Kidney capillary endothelial cell (primary cell): ENCODE measurements at regions not wholly inside any gene's neighbourhood (a gene's known extent, or its start where the extent isn't known, plus 50 kb on each side); places are given as distances from the start of the nearest gene placed in this dataset.
"Not testable (repeated sequence)": the region's sequence is repeated elsewhere in the genome, so short reads cannot be mapped to it uniquely, and the experiment has no call there.

ENCODE experiments used
- DNase-seq: peaks from one replicate; pipeline ENCODE4 v3.0.0-alpha.2; 2018; ENCODE audit warnings: low spot score

DNA sequence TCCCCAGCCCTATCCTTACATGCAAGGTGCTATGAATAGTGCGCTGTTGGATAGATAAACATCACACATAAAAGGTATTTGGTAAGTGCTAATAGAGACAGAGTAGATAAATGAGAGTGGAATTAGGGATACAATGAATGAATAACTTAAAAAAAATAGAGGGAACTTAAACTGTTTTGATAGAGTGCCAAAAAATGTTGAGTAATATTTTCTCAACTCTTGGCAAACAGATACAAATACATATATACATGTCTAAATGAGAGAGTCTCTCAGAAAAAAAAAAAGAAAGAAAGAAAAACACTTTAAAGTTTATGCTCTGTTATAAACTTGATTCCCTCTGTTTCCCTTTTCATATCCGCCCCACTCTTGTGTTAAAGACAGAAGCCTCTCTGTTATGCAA is 667.4 kb downstream of the ROBO2 start:
- no peak for DNase-seq

DNA sequence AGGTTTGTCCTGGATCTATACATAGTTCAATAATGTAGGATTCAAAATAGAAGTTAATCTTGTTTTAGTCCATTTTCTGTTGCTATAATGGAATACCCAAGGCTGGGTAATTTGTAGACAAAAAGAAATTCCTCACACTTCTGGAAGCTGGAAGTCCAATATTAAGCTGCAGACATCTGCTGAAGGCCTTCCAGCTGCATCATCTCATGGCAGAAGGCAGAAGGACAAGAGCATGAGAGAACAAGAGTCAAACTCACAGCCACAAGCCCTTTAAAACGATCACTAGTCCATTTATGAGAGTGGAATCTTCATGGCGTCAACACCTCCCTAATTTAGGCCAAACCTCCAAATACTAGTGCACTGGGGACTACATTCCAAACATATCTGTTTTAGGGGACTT is 669.3 kb downstream of the ROBO2 start:
- no peak for DNase-seq

DNA sequence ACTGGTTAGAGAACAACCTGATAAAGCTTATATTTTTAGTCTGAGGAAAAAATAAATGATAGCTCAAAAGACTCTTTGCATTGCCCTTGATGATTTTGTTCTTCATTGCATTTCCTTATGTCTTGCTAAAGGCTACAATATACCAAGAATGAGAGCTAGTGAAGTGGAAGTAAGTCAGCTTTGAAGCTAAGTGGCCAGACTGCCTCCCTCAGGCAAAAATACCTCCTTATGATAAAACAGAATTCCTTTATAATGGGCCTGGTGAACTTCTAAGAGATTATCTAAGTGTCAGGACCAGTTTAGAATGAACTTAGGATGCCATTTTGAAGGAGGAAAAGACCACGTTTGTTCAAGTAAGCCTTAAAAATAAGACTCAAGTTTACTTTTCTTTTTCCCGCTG is 678.4 kb downstream of the ROBO2 start:
- DNase-seq = no peak

DNA sequence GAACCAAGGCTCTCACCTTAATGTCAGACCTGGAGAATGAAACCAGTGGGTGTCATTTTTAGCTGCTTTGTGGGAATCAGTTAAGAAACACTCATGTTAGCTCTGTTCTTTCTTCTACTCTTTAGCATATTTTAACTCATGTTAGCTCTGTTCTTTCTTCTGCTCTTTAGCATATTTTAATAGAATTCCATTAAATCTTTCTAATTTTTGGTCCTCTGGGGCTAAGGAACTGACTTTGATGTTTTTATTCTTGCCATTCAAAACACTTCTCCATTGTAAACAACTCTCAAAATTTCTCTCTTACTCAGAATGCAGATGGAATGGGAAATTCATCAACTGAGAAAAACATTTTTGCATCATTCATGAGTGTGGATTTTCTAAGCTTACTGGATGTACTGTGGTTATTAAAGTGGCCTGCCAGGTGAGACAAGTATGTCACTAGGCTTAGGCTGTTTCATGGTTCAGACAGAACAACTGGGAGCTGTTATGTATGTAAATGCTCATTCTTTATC is 680.6 kb downstream of the ROBO2 start:
- DNase-seq = no peak

DNA sequence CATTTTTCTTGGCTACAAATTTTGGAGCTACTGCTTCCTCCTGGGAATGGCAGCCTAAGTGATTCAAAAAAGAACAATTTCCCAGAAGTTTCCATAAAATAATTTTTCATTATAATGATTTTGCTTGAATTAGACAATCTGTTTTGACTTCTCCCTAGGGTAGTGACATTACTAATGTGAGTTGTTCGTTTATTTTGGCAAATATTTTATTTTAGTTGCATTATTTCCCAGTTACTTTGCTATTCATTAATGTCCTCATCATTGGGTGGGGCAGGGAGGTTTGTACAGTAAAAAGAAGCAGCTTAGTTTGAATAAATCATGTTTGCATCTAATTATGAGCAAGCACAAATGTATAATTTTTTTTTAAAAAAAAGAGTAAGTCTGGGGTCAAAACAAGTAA is 686.6 kb downstream of the ROBO2 start:
- no peak for DNase-seq

DNA sequence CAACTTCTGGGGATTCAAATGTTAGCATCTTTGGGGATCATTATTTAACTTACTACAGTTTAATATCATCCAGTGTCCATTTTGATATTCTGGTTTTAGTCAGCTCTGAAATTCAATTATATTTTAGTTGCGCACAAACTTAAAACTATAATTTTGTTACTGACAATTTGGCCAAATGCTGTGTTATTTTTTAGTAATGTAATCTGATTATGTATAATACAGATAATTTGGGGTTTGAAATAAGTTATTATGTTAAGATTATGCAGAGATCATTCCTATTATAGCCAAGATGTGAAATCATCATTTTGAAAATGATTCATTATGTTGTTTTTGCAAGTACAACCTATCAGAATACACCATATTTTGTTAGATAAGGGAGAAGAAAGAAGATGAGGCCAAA is 706.1 kb downstream of the ROBO2 start:
- DNase-seq = no peak

DNA sequence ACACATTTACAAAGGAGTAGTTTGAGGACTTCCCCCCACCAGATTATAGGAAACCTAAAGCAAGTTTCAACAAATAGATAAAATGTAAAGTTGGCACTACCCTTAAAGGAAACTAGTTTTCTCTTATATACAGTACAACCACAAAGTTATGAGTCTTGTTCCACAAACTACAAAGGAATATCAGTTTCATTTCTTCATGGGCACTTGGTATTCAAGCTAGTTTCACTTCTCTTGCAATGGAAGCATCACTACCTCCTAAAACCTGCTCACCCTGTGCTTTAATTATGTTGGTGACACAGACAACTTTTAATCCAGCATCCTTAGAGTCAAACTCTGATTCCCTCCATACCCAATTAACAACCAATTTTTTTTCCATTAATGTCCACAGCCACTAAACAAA is 707.0 kb downstream of the ROBO2 start:
- DNase-seq = no peak

DNA sequence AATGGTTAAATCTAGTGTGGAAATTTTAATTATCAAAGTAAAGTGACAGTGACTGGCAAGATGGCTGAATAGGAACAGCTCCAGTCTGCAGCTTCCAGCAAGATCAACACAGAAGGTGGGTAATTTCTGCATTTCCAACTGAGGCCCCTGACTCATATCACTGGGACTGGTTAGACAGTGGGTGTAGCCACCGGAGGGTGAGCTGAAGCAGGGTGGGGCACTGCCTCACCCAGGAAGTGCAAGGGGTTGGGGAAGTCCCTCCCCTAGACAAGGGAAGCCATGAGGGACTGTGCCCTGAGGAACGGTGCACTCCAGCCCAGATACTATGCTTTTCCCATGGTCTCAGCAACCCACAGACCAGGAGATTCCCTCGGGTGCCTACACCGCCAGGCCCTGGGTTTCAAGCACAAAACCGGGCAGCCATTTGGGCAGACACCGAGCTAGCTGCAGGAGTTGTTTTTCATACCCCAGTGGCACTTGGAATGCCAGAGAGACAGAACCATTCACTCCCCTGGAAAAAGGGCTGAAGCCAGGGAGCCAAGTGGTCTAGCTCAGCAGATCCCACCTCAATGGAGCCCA is 716.6 kb downstream of the ROBO2 start:
- DNase-seq = not testable (repeated sequence)

DNA sequence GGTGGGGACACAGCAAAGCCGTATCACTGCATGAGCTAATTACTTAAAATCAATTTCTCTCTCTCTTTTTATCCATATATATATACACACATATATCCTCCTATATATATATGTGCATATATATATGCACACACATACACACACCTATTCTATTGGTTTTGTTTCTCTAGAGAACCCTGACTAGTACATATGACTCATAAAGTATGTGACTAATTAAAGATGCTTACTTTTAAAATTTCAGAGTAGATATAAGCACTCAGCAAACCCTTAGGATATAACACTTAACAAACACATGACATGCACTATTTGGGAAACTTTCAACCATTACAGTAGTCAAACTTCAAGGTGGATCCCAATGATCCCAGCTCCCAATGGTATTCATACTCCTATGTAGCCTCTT is 732.6 kb downstream of the ROBO2 start:
- no peak for DNase-seq

DNA sequence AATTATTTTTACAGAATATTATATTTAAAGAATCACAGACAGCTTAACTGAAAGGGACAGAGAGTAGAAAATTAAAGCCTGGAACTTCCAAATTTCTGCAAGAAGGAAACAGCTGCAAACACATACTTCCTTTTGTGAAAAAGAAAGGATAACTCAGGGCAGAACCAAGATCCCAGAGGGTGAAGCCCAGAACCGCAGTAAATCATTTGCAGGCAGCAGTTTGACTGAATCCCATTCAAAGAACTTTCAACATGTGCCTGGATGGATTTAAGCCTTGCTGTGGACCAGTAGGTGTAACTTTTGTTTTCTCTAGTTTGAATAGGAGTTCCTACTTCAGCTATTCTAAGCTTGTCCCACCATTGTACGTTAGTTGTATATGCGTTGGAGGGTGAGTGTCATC is 733.2 kb downstream of the ROBO2 start:
- no peak for DNase-seq

DNA sequence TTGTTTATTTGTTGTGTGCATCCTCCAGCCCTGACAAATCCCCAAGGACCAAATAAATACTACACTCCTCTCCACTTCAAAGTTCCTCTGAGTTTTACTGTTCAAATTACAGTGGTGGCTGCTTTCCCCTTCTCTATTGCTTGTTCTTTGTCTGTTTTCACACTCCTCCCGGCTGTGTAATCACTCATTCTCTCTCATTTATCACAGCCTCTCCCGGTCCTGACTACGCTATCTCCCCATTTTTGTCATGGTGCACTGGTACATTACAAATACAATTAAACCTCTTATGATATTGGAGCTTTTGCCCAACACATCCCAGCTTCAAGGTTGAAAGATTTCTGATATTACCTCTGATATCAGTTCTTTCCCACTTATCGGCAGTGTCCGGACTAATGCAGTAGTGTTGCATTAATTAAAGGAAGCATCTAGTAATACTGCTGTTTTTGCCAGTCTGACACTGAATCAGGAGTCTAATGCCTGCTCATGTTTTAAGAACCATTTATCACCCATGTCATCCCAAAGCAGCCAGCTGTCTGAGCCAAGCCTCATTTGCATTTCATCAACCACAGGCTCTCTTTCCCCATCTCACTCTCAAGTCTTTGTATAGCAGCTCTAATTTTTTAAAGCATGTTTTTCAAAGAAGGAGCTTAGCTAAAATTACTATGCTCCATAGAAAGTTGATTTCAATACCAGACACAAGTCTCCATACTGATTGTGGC is 740.5 kb downstream of the ROBO2 start:
- no peak for DNase-seq

DNA sequence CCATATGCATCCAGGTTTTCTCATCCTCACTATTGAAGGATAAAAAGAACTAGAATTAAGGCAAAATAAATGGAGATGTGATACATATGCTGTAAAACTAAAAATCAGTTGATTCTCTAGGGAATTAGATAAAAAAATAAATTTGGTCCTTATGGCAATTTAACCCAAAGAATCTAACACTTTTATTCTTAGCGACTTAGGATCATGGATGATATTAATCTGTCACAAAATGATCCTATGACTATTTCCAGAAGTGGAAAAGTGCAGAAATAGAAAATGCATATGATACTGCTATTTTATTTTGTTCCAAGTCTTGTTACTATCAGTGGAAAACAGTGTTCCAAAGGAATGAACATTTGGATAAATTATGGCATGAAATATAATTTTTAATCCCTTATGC is 746.3 kb downstream of the ROBO2 start:
- DNase-seq = no peak

DNA sequence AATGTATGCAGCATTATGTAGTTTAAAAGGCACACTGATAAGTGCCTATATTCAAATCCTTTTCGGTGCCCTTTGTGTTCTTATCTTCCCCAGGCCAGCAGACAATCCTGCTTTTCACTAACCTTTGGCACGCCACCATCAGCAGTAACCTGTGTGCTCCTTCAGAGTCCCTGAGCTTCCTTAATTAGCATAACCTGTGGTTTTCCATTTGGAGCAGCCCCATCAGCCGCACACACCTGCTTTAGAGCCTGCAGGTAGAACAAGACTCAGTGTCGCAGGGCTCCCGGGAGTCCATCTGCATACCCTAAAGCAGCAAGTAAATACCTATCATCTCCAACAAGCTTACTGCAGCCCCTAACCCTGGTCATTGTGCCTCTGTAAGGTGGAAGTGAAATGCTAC is 755.1 kb downstream of the ROBO2 start:
- DNase-seq = no peak

DNA sequence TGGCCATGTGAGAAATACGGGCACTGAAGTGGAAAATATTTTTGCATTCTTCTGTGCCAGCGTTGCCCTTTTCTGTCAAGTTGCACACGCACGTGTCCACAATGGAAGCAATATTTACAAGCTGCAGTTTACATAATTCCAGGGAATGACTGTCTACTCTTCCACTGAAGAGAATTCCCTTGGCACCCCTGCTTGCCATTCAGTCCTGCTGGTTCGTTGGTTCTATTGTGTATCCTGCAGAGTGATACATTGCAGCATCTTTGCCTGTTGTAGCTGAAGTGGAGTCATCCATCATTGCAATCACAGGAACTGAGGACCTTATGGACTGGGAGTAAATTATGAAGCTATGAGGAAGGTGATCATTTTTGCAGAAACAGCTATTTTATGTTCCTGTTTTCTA is 759.4 kb downstream of the ROBO2 start:
- no peak for DNase-seq

DNA sequence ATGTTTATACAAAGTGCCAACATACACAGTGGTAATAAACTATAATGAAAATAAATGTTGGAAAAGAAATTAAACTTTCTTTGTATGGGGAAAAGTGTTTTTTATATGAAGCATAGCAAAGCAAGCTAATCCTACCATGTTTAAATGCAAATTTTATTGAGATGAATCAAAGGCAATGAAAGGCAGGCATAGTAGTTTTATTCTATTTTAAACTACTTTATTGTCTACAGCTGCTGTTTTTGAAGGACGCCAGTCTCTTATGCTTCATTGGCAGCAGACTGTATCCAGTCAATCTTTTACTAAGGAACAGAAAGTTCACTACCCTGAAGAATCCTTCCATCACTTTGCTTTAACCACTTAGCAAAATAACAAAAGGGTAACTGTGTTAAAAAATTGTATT is 761.0 kb downstream of the ROBO2 start:
- no peak for DNase-seq

DNA sequence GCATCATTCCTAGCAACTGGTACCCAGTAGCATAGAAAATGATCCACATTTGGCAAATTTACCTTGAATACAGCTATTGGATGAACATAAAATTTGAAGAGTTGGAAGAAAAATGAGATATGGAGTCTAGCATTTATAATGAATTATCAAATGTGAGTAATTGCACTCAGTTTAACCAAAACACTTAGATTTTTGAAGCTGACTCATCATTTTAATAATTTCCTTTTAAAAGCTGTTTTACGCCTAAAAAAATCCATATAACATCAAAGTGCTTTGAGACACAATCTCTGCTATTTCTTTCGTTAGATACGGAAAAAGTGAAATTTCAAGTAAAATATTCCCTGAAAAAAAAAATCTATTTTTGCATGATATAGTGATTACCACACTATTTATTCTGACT is 767.4 kb downstream of the ROBO2 start:
- DNase-seq = no peak

DNA sequence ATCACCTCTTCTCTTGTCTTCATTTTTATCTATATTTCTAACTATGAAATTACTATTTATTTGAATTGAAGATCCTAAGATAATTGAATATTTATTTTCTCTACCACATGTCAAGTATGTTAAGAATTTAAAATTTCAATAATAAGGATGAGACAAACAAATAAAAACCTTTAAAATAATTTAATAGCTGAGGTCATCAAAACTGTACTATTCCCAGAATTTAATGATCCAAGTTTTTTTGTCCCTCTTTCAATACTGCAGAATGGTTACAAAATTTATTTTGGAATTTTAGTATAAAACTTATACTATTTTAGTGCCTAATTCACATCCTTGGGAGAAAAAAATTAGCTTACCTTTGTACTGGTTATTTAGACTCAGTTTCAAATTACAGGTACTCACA is 774.9 kb downstream of the ROBO2 start:
- no peak for DNase-seq

DNA sequence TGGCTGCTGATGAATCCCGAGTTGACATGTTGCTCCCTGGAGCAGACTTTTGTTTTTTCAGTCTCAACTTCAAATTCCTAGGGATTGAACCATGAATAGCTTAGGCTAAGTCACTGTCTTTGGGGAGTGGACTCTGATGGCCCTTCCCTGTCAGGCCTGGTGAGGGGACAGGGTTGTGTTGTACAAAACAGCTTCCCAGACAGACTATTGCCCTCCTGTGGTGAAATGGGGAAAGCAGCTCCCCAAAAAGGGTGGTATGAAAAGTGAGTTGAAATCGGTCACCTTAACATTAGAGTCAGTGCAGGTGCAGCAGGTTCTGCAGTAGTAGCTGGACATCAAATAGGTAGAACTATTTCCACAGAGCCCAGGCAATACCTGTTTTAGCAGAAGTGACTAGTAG is 775.6 kb downstream of the ROBO2 start:
- DNase-seq = no peak

DNA sequence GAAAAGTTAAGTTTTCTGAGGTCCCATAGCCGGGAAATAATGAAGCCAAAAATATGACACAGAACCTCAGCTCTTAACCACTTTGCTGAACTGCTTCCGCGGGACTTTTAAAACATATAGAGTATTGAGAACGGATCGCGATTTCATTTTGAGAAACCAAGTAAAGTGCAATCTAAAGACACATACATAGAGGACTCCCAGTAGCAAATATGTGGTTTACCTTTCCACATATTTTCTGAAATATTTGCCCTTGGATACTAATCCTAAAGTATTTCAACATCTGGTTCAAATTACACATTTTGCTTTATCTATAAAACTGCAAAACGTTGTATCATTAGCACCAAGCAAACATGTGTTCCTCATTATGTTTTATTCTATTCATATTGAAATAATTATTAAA is 776.5 kb downstream of the ROBO2 start:
- DNase-seq = no peak

DNA sequence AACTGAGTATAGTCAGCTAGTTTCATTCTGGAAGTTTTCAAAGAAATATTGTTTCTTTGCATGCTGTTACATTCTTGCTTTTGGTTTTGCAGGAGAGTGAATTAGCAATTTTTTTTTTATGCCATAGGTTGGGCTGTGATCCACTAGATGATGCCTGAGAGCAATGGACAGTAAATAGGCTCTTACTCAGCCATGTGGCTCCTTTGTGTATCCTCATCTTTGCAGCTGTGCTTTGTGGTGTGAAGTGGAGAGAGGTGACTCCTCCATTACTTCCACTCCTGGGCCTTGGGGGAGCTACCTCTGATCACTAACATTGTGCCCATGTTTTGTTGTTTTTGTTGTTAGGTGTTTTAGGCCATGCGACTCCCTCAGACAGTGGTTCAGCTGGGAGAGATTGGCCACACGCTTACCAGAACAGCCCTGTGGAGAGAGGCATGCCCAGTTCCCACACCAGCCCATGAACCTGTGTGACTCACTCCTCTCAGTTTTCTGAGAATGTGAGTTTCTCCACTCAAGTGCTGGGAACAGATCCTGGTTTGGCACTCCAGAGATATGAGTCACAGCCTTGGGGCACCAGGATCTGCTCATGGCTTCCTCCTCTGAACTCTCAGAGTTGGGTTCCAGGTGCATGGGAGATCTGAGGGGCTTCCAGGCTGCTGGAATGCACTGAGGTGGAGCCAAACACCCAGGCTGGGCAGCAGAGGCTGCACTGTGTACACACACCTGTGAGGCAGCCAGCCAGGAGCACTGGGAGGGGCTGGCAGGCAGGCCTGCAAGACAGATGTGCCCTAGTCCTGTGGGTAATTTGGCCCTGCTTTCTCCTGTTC is 785.3 kb downstream of the ROBO2 start:
- DNase-seq = peak; percentile 70

DNA sequence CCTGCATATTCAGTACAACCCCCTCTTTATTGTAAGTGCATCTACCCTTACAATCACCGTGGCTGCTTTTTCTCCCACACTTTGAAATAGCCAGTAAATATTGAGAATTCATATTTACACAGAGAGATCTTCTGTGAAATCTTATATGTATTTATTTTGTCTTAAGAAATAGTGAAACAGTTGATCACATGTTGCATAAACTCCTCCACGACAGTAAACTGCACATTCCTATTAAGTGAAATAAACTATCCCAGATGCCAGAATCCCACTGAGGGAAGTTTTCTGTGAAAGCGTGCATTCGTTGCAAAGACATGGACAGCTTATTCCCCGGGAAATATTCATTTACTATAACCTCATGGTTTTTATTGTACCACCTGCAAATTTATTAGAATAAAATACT is 796.0 kb downstream of the ROBO2 start:
- DNase-seq = no peak

DNA sequence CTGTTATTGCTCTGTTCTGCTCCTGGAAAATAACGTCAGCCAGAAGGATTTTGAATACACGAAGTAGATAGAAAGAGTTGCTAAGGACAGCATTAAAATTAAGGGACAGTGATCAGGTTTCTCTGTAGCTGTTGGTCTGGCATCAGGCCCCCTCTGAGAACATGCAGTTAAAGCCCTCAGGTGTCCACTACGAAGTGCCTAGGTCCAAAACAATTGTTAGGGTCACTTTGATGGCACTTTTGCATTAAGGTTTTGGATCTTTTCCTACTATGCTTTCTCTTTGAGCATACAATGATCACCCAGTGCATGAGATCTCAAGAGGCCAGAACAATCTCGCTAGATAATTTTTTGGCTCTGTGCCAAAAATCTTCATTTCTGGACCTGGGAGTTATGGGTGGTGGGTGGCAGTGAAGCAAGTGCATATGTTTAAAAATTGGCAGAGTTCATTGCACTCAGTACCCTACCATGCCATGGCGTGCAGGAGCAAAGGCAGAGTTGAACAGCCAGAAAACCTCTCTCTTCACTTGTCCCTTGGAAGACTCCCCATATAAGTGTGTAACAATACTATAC is 797.6 kb downstream of the ROBO2 start:
- no peak for DNase-seq

DNA sequence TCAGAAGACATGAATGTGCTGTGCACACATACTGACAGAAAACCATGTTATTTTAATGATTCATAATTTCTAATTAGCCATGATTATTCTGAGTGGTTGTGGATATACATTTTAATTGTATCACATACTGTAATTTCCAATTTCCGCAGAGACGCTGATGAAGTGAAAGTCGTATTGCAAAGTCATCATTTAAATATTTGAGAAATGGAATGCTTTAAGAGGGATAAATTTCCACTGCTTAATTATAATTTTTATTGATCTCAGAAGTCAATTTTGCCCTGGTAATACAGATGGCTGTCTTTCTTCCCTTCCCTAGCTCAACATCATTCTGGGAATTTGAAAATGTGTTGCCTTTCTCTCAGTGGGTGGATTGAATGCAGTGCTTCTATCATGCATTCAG is 819.3 kb downstream of the ROBO2 start:
- DNase-seq = no peak
